Esophagus squamous epithelium (tissue), 5 donors: ENCODE measurements at regions not wholly inside any gene's neighbourhood (a gene's known extent, or its start where the extent isn't known, plus 50 kb on each side); places are given as distances from the start of the nearest gene placed in this dataset.
"Not testable (repeated sequence)": the region's sequence is repeated elsewhere in the genome, so short reads cannot be mapped to it uniquely, and the experiment has no call there.

ENCODE experiments used
- DNase-seq: peaks from one replicate; lab custom pipeline; 2025; lab: John Stamatoyannopoulos, UW
- H3K27ac ChIP-seq, 4 donors: fragments of 200-600 bp; sonication (generic); one replicate each; pipeline ENCODE4 v1.5.1; 2016 to 2019; ENCODE audit warnings: mild to moderate bottlenecking in 1 of 4
- H3K27me3 ChIP-seq, 4 donors: fragments of 200-600 bp; sonication (generic); 1 replicate in 3 of 4; 2 replicates in 1 of 4; pipeline versions ENCODE4 v1.5.1 to v1.6.0; 2017 to 2021; ENCODE audit warnings: antibody characterized with exemption in 1 of 4
- H3K36me3 ChIP-seq, 3 donors: fragments of 200-600 bp; sonication (generic); one replicate each; pipeline ENCODE4 v1.5.1; 2016 to 2019
- H3K4me1 ChIP-seq, 3 donors: fragments of 200-600 bp; sonication (generic); one replicate each; pipeline ENCODE4 v1.5.1; 2017 to 2019
- H3K4me3 ChIP-seq, 4 donors: fragments of 200-600 bp; sonication (generic); 1 replicate in 3 of 4; 2 replicates in 1 of 4; pipeline ENCODE4 v1.5.1; 2016 to 2019; ENCODE audit warnings: mild to moderate bottlenecking in 2 of 4, moderate library complexity in 1 of 4
- H3K9me3 ChIP-seq, 3 donors: fragments of 200-600 bp; sonication (generic); one replicate each; pipeline ENCODE4 v1.5.1; 2016 to 2019
- CTCF ChIP-seq, 6 experiments: fragments of 450-650 bp in 4 of 6; fragments of 200-600 bp in 2 of 6; sonication (generic) in 2 of 6; IDR thresholded peaks; one replicate each; pipeline ENCODE4 v1.5.1; 2016 to 2019; ENCODE audit warnings: antibody characterized with exemption in 6 of 6, mild to moderate bottlenecking in 4 of 6, moderate library complexity in 4 of 6
- POLR2A ChIP-seq, 4 donors: fragments of 450-650 bp; IDR thresholded peaks; one replicate each; pipeline ENCODE4 v1.6.1; 2017; ENCODE audit warnings: antibody characterized with exemption in 4 of 4, mild to moderate bottlenecking in 4 of 4, moderate library complexity in 3 of 4
- WGBS, 2 donors: methylation state at CpG; one replicate each; pipeline ENCODE4 v1.1.5; 2018; 5-methylcytosine and 5-hydroxymethylcytosine counted together
- intact Hi-C: fragments of 100-400 bp; cut with DNase I; formaldehyde crosslinking; loops from one replicate; pipeline ENCODE4 v1.15.0; 2022
- donor health status: DM: yes; HTN: yes; CAD: no.

GRCh38 chr3:87791248-87792027 is 267.4 kb downstream of the CGGBP1 start:
- peaks cover 0 to 46% (median 0%) of the 10 kb centered on the region in 4 donors for H3K27me3 ChIP-seq
- TF ChIP-seq CTCF (IDR thresholded peaks at IDR 0.05) (no peak), POLR2A (IDR thresholded peaks at IDR 0.05) (no peak)
- H3K9me3 ChIP-seq, result no peaks in the 10 kb centered on the region
- H3K4me3 ChIP-seq, result peak overlapping the region in 1 of 4 donors; percentile 61
- DNase-seq, result no peak
- no peak overlapping the region for H3K27ac ChIP-seq
- 81 to 85% methylated on average over 9 of the region's 9 CpGs for WGBS, 2 donors
- peaks cover 4 to 14% (median 7%) of the 10 kb centered on the region in 3 donors for H3K4me1 ChIP-seq
- intact Hi-C loops, result no loop called here
- no peaks in the 10 kb centered on the region for H3K36me3 ChIP-seq

- peaks cover 0 to 39% (median 0%) of the 10 kb centered on the region in 4 donors for H3K27me3 ChIP-seq
- 63 to 65% methylated on average over 3 of the region's 3 CpGs for WGBS, 2 donors
Observed at GRCh38 chr3:87789049-87789448, 269.8 kb downstream of the CGGBP1 start.

GRCh38 chr3:87788516-87788915 is 270.3 kb downstream of the CGGBP1 start:
- intact Hi-C loops, result no loop called here
- Histone ChIP-seq H3K27ac (no peak overlapping the region), H3K4me3 (no peak overlapping the region), H3K4me1 (peaks cover 4 to 14% (median 7%) of the 10 kb centered on the region in 3 donors), H3K9me3 (no peaks in the 10 kb centered on the region), H3K27me3 (peaks cover 0 to 33% (median 0%) of the 10 kb centered on the region in 4 donors), H3K36me3 (no peaks in the 10 kb centered on the region)
- no peak for TF ChIP-seq CTCF (IDR thresholded peaks at IDR 0.05)
- TF ChIP-seq POLR2A (IDR thresholded peaks at IDR 0.05), result no peak
- 82 to 90% methylated on average over 4 of the region's 4 CpGs for WGBS, 2 donors
- DNase-seq, result no peak

More at GRCh38 chr3:87789049-87789448, 269.8 kb downstream of the CGGBP1 start:
- H3K36me3 ChIP-seq, H3K4me3 ChIP-seq, H3K27ac ChIP-seq, H3K9me3 ChIP-seq, DNase-seq, intact Hi-C loops: not testable (repeated sequence)
- H3K4me1 ChIP-seq, result peaks cover 4 to 14% (median 7%) of the 10 kb centered on the region in 3 donors

DNA sequence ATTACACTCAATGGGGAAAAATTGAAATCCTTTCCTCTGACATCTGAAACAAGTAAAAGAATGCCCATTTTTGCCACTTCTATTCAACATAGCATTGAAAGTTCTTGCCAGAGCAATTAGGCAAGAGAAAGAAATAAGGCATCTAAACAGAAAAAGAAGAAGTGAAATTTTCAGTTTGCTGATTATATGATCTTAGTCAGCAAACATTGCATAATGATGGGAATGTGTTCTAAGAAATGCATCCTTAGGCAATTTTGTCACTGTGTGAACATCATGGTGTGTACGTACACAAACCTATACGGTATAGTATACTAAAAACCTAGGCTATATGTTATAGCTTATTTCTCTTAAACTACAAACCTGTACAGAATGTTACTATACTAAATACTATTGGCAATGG is 278.0 kb downstream of the CGGBP1 start:
- intact Hi-C loops, result no loop called here
- Histone ChIP-seq H3K9me3 (peaks cover 0 to 4% (median 0%) of the 10 kb centered on the region in 3 donors), H3K4me3 (no peak overlapping the region), H3K4me1 (no peaks in the 10 kb centered on the region), H3K27me3 (no peaks in the 10 kb centered on the region), H3K36me3 (no peaks in the 10 kb centered on the region), H3K27ac (no peak overlapping the region)
- TF ChIP-seq CTCF (IDR thresholded peaks at IDR 0.05), result no peak
- TF ChIP-seq POLR2A (IDR thresholded peaks at IDR 0.05), result no peak
- WGBS, 2 donors, result 78 to 82% methylated on average over 2 of the region's 2 CpGs
- DNase-seq, result no peak

GRCh38 chr3:87778876-87779275 is 279.9 kb downstream of the CGGBP1 start:
- intact Hi-C loops, result no loop called here
- no peak overlapping the region for H3K27ac ChIP-seq
- 29 to 39% methylated on average over 1 of the region's 1 CpG for WGBS, 2 donors

More at GRCh38 chr3:87778876-87779275, 279.9 kb downstream of the CGGBP1 start:
- DNase-seq, result no peak
- Histone ChIP-seq H3K27me3 (no peaks in the 10 kb centered on the region), H3K36me3 (no peaks in the 10 kb centered on the region), H3K9me3 (peaks cover 0 to 4% (median 0%) of the 10 kb centered on the region in 3 donors), H3K4me3 (no peak overlapping the region), H3K4me1 (no peaks in the 10 kb centered on the region)
- no peak for TF ChIP-seq POLR2A (IDR thresholded peaks at IDR 0.05)
- TF ChIP-seq CTCF (IDR thresholded peaks at IDR 0.05), result no peak
